GM18517 (cell line): ENCODE measurements at regions not wholly inside any gene's neighbourhood (a gene's known extent, or its start where the extent isn't known, plus 50 kb on each side); places are given as distances from the start of the nearest gene placed in this dataset.

Experiments
- ATAC-seq: cut with Tn5 transposase; IDR thresholded peaks from one replicate; pipeline ENCODE4 v1.9.1; 2021; ENCODE audit warnings: mild to moderate bottlenecking, moderate library complexity; ENCODE audit not compliant: unreplicated experiment

DNA sequence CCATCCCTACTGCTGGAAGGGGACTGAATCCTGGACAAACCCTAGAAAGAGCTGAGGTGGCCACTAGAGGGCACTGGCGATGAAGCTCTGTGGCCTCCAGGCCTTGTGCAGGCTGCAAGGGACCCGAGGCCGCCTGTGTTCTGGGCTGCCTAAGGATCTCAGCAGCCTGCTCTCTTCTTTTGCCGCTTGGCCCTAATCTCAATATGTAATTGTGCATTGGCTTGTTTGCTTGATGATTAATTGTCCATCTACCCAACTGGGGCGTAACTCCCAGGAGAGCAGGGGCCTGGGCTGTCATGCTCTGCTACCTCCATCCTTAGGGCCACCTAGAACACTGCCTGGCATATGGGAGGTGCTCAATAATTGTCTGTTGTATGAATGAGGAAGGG, 73.8 kb downstream of the SYNE3 start:
- peak; percentile 86 for ATAC-seq

DNA sequence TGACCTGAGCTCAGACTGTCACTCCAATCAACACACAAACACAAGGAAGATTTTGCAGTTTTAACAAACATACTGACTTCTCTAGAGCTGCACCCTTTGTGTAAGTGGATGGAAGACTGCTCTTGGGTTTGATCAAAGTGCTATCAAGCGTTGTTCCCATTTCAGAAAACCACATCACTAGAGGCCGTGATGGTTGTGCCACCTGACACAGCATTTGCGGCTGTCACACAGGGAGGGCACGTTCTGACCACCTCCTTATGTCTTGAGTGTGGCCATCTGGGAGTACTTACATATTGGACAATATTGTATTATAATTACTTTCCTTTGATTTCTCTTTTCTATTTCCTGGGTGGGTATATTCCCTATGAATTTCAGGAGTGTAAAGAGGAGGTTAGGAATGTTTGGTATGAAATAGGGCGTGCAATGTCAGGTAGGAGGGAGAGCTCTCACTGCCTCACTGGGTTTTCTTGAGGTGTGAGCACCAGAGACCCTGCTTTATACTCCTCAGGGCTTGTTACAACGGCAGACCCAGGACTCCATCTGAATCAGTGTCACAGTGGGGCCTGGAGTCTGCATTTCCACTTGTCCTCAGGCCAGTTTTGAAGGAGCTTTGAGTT, 74.3 kb downstream of the SYNE3 start:
- no peak for ATAC-seq

DNA sequence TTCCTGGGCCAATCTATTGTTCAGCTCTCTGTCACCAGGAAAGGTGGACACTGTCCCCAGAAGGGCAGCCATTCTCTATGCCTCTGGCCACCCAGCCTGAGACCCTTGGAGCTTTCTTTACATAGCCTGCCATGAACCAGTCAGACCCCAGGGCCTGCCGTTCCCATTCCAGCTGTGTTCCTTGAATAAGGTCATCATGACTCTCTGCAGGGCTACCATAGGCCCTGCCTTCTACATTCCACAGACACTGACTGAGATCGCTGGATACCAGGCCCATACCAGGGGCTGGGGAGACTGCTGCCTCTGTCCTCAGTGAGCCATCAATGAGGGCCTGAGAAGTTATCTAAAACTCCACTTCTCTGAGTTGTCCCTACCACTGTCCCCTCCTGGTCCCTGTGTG, 75.5 kb downstream of the SYNE3 start:
- ATAC-seq: no peak

DNA sequence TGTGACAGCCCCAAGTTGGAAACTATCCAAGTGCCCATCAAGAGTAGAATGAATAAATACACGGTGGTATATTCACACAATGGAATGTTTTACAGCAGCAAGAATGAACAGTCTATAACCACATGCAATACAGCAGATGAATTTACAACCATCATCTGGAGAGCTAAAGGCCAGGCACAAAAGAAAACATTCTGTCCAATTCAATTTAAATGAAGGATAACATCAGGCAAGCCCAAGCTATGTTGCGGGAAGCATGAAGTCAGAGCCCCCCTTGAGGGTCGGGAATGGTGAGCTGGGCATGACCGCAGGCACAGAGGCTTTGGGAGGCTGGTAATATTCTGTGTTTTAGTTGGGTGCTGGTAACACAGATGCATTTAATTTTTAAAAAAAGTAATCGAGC, 76.0 kb downstream of the SYNE3 start:
- no peak for ATAC-seq

DNA sequence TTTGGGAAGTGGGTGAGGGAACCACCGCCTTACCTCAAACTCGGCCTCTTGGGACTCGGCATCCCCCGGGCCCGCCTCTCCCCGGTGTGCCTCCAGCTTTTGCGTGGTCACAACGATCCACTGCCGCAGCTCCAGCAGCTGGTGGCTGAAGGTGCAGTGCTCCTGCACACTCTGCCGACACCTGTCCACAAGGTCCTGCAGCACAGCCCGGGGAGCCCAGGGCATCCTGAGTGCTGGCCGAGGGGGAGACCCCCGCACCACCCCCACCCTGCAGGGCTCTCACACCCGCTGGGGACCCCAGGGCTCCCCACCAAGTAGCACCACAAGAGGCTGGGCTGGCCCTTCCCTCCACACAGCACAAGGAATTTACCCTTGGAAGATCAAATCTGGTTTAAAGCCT, 76.6 kb downstream of the SYNE3 start:
- no peak for ATAC-seq

DNA sequence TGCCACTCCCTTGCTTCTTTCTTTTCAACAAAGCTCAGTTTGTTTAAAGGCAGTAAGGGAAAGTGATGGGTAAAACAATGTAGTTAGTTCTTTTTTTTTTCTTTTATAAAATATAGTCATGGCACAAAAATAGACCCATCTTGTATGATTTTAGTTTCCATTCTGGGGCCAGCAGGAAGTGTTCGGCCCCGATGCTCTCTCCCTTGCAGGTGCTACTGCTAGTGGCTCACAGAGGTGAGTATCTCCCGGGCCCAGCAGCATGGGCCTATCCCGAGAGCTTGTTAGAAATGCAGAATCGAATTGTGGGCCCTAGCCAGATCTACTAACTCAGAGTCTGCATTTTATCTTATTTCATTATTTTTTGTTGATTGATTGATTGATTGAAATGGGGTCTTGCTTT, 78.7 kb downstream of the SYNE3 start:
- ATAC-seq: no peak

DNA sequence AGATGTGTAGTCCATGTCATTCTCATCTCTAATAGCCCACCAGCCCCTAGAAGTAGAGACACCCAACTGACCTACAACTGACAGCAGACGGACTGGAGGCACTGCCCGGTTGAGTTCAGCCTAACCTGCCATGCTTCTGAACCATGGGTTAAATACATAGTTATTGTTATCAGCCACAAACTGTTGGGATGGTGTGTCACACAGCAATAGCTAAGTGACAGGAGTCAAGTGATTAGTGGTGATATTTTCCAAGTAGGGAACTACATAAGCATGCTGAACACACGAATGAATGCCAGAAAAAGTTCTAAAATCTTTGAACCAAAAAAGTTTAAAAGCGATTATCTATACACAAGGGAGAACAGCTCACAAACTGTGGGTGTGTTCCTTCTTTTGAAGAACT, 80.1 kb downstream of the SYNE3 start:
- ATAC-seq: no peak

DNA sequence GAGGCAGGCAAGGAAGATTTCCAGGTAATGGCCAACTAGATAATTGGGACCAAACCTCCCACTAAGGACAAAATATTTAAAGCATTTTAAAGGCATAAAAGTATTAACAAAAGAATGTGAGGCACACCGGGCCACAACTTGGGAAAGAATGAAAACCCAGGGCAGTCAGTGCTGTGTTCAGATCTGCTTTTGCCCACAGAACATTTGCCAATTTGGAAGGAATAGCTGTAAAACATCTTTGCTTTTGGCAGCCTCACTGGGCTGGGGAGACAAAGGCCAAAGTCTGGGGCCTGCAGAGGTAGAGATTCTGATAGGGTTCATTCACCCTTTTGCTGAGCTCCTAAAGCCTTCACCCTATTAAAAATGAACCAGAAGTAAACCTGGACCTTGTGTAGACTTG, 82.3 kb downstream of the SYNE3 start:
- ATAC-seq: no peak

DNA sequence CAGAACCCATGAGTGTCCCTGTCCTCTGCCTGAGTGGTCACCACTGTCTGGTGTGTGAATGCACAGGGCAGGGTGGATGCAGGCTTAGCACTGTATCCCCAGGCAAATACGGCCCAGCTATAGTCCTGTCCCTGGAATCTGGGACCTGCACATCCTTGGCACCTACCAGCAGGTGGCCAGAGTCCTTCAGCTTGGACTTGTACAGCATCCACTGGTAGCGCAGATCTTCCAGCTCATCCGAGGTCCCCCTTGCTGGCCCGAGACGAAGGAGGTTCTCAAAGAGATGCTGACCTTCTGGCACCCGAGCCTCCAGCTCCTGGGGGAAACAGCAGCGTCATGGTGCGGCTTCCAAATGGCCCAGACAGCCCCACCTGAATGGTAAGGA, 83.4 kb downstream of the SYNE3 start:
- no peak for ATAC-seq

DNA sequence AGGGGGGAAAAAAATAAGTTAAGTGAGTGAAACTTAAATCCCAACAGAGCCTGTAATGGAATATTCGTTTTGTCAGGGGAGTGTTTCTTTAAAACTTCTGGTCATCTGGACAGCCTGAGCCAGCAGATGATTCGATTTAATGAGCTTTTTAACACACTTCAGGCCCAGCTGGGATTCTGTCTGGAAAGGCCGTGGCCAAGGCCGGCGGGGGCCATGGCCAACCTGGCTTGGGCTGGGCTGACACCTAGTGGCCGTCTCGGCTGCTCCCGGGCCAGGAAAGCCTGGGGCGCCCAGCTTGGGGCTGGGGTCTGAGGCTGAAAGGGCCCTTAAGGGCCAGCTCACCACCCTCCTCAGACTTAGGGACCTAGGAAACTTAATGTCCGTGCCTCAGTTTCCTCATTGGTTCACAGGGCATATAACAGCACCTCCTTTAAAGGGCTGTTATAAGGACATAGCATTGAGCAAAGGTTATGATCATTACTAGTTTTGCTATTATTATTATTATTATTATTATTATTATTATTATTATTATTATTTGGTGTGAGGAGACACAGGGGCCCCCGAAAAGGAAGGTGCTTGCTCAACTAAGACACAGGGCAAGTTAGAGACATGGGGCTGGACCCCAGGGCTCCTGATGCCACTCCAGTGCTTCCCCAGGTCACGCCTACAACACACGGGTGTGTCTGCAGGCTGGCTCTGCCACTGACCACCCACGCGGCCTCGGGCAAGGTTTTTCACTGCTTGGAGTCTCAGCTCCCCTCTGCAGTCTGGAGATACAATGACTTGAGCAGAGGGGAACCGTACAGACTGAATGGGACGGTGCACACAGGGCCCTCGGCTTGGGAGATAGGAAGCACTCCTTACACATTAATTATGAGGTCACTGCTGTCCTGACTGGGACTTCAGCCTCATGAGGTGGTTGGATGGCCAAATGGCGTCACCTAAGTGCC, 84.0 kb downstream of the SYNE3 start:
- no peak for ATAC-seq

DNA sequence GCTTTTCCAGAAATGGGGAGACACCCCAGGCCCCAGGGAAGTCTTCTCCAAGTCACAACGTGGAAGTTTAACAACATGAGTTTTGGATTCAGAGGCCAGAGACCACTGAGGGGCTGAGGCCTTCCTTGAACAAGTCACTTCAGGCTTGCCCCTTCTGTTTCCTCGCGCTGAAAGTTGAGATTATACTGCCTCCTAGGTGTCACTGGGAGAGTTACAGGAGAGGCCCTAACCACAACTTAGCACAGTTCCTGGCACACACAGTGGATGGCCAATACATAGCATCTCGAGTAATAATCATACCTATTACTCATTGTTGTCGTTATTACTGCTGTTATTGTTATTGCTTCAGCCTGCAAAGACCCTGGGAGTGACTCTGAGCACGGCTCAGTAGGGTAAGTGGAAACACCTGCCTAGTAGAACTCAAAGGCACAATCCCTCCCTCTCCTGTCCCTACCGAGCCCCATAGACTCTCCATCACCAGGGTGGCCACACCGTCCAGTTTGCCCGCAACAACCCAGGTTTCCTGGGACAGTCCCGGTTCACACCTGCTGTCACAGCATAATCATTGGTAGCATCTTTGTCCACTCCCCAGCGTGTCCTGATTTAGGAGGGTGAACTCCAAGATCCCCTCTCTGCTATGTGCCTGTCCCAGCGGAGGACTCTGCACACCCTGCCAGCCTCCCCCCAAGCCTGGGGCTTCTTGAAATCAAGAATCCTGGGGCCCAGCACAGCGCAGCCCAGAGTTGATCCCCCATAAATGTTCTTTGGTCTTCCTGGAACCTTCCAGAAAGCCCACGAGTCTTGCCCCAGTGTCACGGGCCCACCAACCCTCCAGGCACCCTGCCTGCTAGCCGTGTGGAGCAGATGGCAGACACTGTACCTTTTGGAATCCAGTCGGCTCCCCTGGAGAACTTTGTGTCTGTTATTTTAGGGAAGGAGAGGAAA, 85.0 kb downstream of the SYNE3 start:
- no peak for ATAC-seq

DNA sequence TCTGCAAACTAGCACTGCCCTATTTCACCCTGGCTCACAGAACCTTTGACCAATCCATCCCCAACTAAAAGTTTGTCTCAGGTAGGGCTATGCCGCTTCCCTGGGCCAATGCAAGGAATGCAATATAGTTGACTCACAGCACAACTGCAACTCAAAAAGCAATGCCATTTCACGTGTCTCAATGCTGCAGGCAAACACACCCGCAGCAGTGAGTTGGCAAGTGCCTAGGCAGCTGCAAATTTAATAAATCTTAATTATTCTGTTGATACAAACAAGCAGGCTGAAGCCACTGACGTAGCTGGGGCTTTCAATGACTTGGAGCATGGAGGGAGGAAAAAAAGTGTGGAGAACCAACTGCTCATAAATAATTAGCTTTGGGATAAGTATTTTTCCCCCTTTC, 87.9 kb downstream of the SYNE3 start:
- no peak for ATAC-seq

DNA sequence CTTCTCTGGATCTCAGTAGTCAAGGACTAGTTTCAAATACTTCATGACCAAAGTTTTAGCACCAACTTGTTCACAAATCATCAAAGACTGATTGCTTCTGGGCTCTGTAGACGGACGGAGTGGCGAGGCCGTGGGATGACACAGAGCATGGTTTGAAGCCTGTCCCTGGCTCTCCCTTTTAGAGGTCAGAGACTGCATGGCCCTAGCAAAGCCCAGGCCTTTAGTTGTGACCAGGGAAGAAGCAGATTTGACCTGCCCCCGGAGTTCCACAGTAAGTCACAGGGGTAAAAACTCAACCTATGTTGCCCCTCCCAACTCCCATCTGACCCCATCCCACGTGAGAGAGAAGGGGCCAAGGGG, 90.4 kb downstream of the SYNE3 start:
- no peak for ATAC-seq

DNA sequence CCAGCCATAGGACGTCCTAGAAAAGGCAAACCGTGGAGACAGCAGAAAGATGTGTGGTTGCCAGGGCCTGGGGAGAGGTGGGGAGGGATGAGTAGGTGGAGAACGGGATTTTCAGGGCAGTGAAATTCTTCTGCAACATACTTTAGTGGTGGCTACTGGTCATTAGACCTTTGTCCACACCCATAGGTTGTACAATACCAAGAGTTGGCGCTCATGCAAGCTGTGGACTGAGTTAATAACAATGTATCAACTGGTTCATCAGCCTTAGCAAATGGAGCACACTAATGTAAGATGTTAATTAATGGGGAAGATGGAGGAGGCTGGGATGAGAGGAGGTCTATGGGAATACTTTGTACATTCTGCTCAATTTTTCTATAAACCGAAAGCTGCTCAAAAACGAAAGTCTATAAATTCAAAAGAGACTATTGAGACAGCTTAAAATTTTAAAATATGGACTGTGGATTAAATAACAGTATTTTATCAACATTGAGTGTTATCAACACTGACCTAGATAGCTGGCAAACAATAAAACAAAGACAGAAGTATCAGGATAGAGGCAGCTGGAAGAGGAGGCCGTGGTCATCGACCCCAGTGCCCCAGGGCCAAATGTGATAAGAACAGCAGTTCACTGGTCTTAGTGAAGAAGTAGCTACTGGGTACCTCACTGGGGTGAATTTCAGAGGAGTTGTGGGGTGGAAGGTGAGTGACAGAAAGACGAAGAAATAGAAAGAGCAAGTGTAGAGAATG, 90.9 kb downstream of the SYNE3 start:
- ATAC-seq: no peak

DNA sequence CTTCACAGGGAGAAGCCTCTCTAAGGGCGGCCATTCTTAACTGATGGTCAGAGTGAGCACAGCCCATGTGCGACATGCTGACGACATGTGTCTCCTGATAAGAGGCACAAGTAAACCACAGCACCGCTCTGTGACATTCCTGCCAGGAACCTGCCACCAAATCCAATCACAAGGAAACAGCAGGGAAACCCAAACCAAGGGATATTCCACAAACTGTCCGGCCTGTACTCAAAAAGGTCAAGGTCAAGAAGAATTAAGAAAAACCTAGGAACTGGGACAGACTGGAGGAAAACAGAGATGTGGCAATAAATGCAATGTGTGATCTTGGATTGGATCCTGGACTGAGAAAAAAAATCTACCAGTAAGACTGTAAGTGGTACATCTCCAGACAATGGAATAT, 91.9 kb downstream of the SYNE3 start:
- no peak for ATAC-seq

DNA sequence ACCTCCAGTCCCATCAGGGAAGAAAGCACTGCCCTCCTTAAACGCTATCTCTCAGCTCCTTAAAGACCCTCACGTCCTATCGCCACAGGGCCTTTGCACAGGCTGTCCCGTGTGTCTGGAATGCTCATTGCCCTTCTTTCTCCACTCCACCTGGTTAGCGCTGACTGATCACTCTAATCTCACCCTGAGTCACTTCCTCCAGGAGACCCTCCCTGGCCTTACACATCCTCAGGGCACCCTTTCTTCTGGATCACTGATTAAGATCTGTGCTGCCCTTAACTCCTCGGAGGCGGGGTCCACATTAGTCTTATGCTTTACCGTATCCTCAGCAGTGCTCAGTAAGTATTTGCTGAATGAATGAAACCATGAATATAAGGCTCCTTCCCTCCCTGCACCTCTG, 94.7 kb downstream of the SYNE3 start:
- ATAC-seq: no peak

DNA sequence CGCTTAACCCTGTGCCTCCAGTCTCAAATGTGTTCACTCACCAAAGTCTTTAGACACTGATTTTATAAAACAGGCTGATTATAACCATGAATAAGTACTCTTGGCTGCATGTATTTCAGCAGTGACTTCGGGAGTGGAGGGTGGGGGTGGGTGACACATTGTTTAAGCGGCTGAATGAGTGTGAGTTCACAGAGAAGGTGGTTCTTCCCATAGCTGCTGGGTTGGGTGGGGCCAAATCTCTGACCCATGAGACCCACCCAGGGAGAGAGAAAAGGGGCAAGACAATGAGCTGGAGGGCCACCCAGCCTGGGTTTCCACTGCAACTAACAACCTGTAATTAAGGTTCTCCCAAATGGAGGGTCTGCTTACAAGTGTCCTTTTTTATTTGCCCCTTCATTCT, 96.4 kb downstream of the SYNE3 start:
- ATAC-seq: no peak

DNA sequence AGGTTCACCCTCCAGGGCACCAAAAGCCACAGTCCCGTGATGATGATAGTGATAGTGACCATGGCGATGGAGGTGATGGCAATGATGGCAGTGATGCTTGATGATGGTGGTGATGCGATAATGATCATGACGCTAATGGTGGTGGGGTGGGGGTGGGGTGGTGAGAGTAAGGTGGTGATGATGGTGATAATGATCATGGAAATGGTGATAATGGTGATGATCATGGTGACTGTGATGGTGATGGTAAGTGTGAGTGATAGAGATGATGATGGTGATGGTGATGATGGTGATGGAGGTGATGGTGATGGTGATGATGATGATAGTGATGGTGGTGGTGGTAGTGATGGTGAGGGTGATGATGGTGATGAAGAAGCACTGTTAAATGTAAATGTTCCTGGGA, 96.9 kb downstream of the SYNE3 start:
- no peak for ATAC-seq

DNA sequence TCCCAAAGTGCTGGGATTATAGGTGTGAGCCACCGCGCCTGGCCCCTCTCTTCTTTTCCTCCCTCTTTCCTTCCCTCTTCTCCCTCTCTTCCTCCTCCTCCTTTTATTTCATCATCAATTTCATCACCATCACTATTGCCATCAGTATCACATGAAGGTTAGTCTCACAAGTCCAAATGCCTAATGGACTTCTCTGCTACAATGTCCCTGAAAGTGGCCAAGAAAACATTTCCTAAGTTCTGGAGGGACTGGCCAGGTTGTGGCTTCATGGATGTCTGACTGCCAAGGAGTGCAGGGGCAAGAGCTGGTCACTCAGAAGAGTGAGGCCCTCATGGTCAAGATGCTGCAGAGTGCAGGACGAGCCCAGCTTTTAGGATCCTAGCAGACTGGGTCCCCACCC, 97.6 kb downstream of the SYNE3 start:
- no peak for ATAC-seq

DNA sequence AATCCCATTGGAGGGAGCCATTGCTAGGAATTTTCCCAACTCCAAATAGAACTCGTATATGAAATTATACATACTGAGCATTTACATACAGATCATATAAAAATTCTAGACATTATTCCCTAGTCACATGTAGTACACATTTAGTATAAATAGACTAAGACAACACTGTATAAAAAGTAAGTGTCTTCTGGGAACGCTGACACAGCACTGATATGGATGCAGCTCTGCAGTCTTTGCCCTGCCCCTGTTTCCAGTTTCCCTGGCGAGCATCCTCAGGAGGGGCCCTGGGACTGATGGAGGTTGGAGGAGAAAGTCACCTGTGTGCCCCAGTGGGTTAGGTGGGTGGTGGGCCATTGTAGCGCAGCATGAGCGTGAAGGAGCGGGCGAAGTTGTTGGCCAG, 97.8 kb upstream of the CLMN start:
- no peak for ATAC-seq

DNA sequence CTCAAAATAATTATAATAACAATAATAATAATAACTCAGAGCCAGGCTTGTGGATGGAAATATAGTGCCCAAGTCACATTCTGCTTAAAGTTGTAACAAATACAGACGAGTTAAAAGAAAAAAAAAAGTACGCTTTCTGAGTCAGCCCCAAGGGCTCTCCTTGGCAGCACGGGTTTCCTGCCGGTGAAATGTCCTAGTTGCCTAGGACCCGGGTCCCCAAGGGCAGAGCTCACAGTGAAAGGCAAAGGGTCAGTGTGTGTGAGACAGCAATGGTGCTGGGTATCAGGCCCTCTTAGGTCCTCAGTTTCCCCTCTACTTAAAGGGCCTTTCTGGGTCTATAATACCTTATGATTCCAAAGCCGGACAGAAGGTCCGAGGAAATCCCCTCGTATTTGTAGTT, 96.3 kb upstream of the CLMN start:
- ATAC-seq: no peak
